ENCODE measurements at regions not wholly inside any gene's neighbourhood (a gene's known extent, or its start where the extent isn't known, plus 50 kb on each side); places are given as distances from the start of the nearest gene placed in this dataset.

- no peak for DNase-seq
Observed at GRCh38 chr1:75984781-75985180, 52.6 kb upstream of the ASB17 start.

GRCh38 chr1:75985827-75986226, 53.6 kb upstream of the ASB17 start:
- DNase-seq, result no peak

- DNase-seq, result no peak
Observed at GRCh38 chr1:75986478-75986877, 54.3 kb upstream of the ASB17 start.

- no peak for DNase-seq
Observed at GRCh38 chr1:75989121-75989520, 56.9 kb upstream of the ASB17 start.

GRCh38 chr1:75990686-75991085, 58.5 kb upstream of the ASB17 start:
- no peak for DNase-seq

GRCh38 chr1:75991497-75992114, 59.4 kb upstream of the ASB17 start:
- peak in 1 of 2 experiments; percentile 58 for DNase-seq

GRCh38 chr1:75992312-75992711, 60.1 kb upstream of the ASB17 start:
- no peak for DNase-seq

GRCh38 chr1:75993661-75994060, 61.5 kb upstream of the ASB17 start:
- no peak for DNase-seq

GRCh38 chr1:75996196-75996595, 64.0 kb upstream of the ASB17 start:
- DNase-seq, result no peak

GRCh38 chr1:75999034-75999433, 66.8 kb upstream of the ASB17 start:
- DNase-seq, result no peak

GRCh38 chr1:76003946-76004345, 70.6 kb upstream of the ST6GALNAC3 start:
- DNase-seq, result no peak

- no peak for DNase-seq
Observed at GRCh38 chr1:76005765-76006164, 68.8 kb upstream of the ST6GALNAC3 start.

GRCh38 chr1:76006234-76006633, 68.3 kb upstream of the ST6GALNAC3 start:
- DNase-seq, result no peak

GRCh38 chr1:76010802-76011201, 63.7 kb upstream of the ST6GALNAC3 start:
- no peak for DNase-seq

GRCh38 chr1:76012341-76013205, 62.0 kb upstream of the ST6GALNAC3 start:
- no peak for DNase-seq

GRCh38 chr1:76013206-76013581, 61.4 kb upstream of the ST6GALNAC3 start:
- DNase-seq, result no peak

- no peak for DNase-seq
Observed at GRCh38 chr1:76015478-76016103, 59.0 kb upstream of the ST6GALNAC3 start.

- DNase-seq, result no peak
Observed at GRCh38 chr1:76018045-76018444, 56.5 kb upstream of the ST6GALNAC3 start.

- DNase-seq, result no peak
Observed at GRCh38 chr1:76021846-76022245, 52.7 kb upstream of the ST6GALNAC3 start.

GRCh38 chr1:76023669-76024435, 50.7 kb upstream of the ST6GALNAC3 start:
- no peak for DNase-seq
